Neural cell (in vitro differentiated cells): ENCODE measurements at regions not wholly inside any gene's neighbourhood (a gene's known extent, or its start where the extent isn't known, plus 50 kb on each side); places are given as distances from the start of the nearest gene placed in this dataset.

Source experiments
- H2AFZ ChIP-seq: fragments of 200-600, 300-800 bp; sonication (generic), shearing (Covaris generic); 2 replicates; pipeline ENCODE4 v1.6.0; 2014; ENCODE audit warnings: low read depth, mild to moderate bottlenecking, antibody characterized with exemption, low read length, moderate library complexity
- H3F3A ChIP-seq: fragments of 200-600 bp; shearing (Covaris generic); 2 replicates; pipeline ENCODE4 v1.6.1; 2016; ENCODE audit warnings: mild to moderate bottlenecking, moderate library complexity, mixed read lengths, antibody characterized with exemption, low read length; ENCODE audit not compliant: insufficient read depth, poor library complexity, severe bottlenecking
- H3K27ac ChIP-seq: fragments of 200-600, 300-800 bp; sonication (generic), shearing (Covaris generic); 2 replicates; pipeline ENCODE4 v1.5.1; 2014; ENCODE audit warnings: mild to moderate bottlenecking, low read length, moderate library complexity
- H3K27me3 ChIP-seq: fragments of 300-800, 200-600 bp; sonication (generic), shearing (Covaris generic); 2 replicates; pipeline ENCODE4 v1.6.0; 2014; ENCODE audit warnings: mild to moderate bottlenecking, low read depth, low read length, moderate library complexity; ENCODE audit not compliant: insufficient read depth
- H3K36me3 ChIP-seq: fragments of 300-800, 200-600 bp; sonication (generic), shearing (Covaris generic); 2 replicates; pipeline ENCODE4 v1.5.1; 2014; ENCODE audit warnings: mild to moderate bottlenecking, antibody characterized with exemption, low read length, moderate library complexity; ENCODE audit not compliant: insufficient read depth
- H3K4me2 ChIP-seq: fragments of 300-800, 200-600 bp; sonication (generic), shearing (Covaris generic); 2 replicates; pipeline ENCODE4 v1.6.0; 2014; ENCODE audit warnings: mild to moderate bottlenecking, low read length
- H3K4me3 ChIP-seq: fragments of 300-800, 200-600 bp; sonication (generic), shearing (Covaris generic); 2 replicates; pipeline ENCODE4 v1.5.1; 2014; ENCODE audit warnings: mild to moderate bottlenecking, low read length, moderate library complexity
- H3K79me2 ChIP-seq: fragments of 200-600 bp; shearing (Covaris generic); replicated peaks from 2 replicates; pipeline ENCODE4 v1.6.0; 2014; ENCODE audit warnings: mild to moderate bottlenecking, low read length, moderate library complexity; ENCODE audit not compliant: insufficient read depth
- H3K9ac ChIP-seq: fragments of 300-800, 200-600 bp; sonication (generic), shearing (Covaris generic); 2 replicates; pipeline ENCODE4 v1.6.1; 2016; ENCODE audit warnings: mild to moderate bottlenecking, low read length, mixed read lengths
- H3K9me2 ChIP-seq: fragments of 200-600 bp; shearing (Covaris generic); 2 replicates; pipeline ENCODE4 v1.6.1; 2016; ENCODE audit warnings: mild to moderate bottlenecking, low read length, mixed read lengths; ENCODE audit not compliant: insufficient read depth
- H3K9me3 ChIP-seq: fragments of 200-600, 300-800 bp; sonication (generic), shearing (Covaris generic); 2 replicates; pipeline ENCODE4 v1.6.1; 2016; ENCODE audit warnings: mild to moderate bottlenecking, mixed run types, low read length, moderate library complexity, mixed read lengths
- H4K20me1 ChIP-seq: fragments of 200-600 bp; shearing (Covaris generic); 2 replicates; pipeline ENCODE4 v1.6.1; 2016; ENCODE audit warnings: mild to moderate bottlenecking, mixed run types; ENCODE audit not compliant: insufficient read depth
- CTCF ChIP-seq: fragments of 450-650 bp; IDR thresholded peaks from 2 replicates; pipeline ENCODE4 v1.5.1; 2014; ENCODE audit warnings: antibody characterized with exemption, mild to moderate bottlenecking, moderate library complexity; ENCODE audit not compliant: poor library complexity, severe bottlenecking
- EP300 ChIP-seq: fragments of 450-650 bp; conservative IDR thresholded peaks from 2 replicates; pipeline ENCODE4 v1.6.1; 2014; ENCODE audit warnings: antibody characterized with exemption, mild to moderate bottlenecking, moderate library complexity; ENCODE audit not compliant: poor library complexity, severe bottlenecking
- EZH2 ChIP-seq: fragments of 200-600, 300-800 bp; shearing (Covaris generic), sonication (generic); IDR thresholded peaks from 2 replicates; pipeline ENCODE4 v1.6.1; 2014; ENCODE audit warnings: antibody characterized with exemption, low read length, borderline replicate concordance, mild to moderate bottlenecking; ENCODE audit not compliant: insufficient read depth, poor library complexity, severe bottlenecking
- MXI1 ChIP-seq: fragments of 450-650 bp; conservative IDR thresholded peaks from 2 replicates; pipeline ENCODE4 v1.6.1; 2014; ENCODE audit warnings: antibody characterized with exemption, mild to moderate bottlenecking; ENCODE audit not compliant: poor library complexity, severe bottlenecking
- POLR2AphosphoS5 ChIP-seq: IDR thresholded peaks from 2 replicates; pipeline ENCODE4 v1.6.1; 2012
- RAD21 ChIP-seq: fragments of 450-650 bp; conservative IDR thresholded peaks from 2 replicates; pipeline ENCODE4 v1.6.1; 2014; ENCODE audit warnings: antibody characterized with exemption, mild to moderate bottlenecking, moderate library complexity
- SMC3 ChIP-seq: fragments of 450-650 bp; conservative IDR thresholded peaks from 2 replicates; pipeline ENCODE4 v1.6.1; 2014; ENCODE audit warnings: antibody characterized with exemption, mild to moderate bottlenecking, moderate library complexity; ENCODE audit not compliant: poor library complexity
- TAF1 ChIP-seq: IDR thresholded peaks from 2 replicates; pipeline ENCODE4 v1.6.1; 2012; ENCODE audit warnings: low read depth
- TF ChIP-seq, protein P1 (sequence below): IDR thresholded peaks from 2 replicates; pipeline ENCODE4 v1.6.1; 2012; ENCODE audit warnings: borderline replicate concordance

GRCh38 chr2:56754066-56754615 is 570.4 kb downstream of the CCDC85A start:
- H3K79me2 ChIP-seq: no peaks in the 10 kb centered on the region
- H3K27ac ChIP-seq: no peak overlapping the region
- TF ChIP-seq, protein P1, sequence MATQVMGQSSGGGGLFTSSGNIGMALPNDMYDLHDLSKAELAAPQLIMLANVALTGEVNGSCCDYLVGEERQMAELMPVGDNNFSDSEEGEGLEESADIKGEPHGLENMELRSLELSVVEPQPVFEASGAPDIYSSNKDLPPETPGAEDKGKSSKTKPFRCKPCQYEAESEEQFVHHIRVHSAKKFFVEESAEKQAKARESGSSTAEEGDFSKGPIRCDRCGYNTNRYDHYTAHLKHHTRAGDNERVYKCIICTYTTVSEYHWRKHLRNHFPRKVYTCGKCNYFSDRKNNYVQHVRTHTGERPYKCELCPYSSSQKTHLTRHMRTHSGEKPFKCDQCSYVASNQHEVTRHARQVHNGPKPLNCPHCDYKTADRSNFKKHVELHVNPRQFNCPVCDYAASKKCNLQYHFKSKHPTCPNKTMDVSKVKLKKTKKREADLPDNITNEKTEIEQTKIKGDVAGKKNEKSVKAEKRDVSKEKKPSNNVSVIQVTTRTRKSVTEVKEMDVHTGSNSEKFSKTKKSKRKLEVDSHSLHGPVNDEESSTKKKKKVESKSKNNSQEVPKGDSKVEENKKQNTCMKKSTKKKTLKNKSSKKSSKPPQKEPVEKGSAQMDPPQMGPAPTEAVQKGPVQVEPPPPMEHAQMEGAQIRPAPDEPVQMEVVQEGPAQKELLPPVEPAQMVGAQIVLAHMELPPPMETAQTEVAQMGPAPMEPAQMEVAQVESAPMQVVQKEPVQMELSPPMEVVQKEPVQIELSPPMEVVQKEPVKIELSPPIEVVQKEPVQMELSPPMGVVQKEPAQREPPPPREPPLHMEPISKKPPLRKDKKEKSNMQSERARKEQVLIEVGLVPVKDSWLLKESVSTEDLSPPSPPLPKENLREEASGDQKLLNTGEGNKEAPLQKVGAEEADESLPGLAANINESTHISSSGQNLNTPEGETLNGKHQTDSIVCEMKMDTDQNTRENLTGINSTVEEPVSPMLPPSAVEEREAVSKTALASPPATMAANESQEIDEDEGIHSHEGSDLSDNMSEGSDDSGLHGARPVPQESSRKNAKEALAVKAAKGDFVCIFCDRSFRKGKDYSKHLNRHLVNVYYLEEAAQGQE: no peak
- TF ChIP-seq TAF1 (no peak), EP300 (no peak), POLR2AphosphoS5 (peak; percentile 13), RAD21 (no peak), CTCF (no peak)
- H2AFZ ChIP-seq: no peak overlapping the region
- H3K36me3 ChIP-seq: no peaks in the 10 kb centered on the region
- H3K9ac ChIP-seq: no peak overlapping the region
- H3K9me2 ChIP-seq: no peaks in the 10 kb centered on the region
- H3K4me2 ChIP-seq: no peak overlapping the region
- no peak overlapping the region for H3K4me3 ChIP-seq
- H4K20me1 ChIP-seq: no peaks in the 10 kb centered on the region
- H3K27me3 ChIP-seq: no peaks in the 10 kb centered on the region
- H3F3A ChIP-seq: no peaks in the 10 kb centered on the region
- H3K9me3 ChIP-seq: no peaks in the 10 kb centered on the region

- Histone ChIP-seq H3K9me2 (no peaks in the 10 kb centered on the region), H3K79me2 (no peaks in the 10 kb centered on the region), H2AFZ (no peak overlapping the region), H3K27ac (no peak overlapping the region), H4K20me1 (no peaks in the 10 kb centered on the region), H3K4me2 (no peak overlapping the region), H3K9me3 (no peaks in the 10 kb centered on the region), H3K4me3 (no peak overlapping the region), H3K27me3 (no peaks in the 10 kb centered on the region), H3F3A (no peaks in the 10 kb centered on the region), H3K36me3 (no peaks in the 10 kb centered on the region), H3K9ac (no peak overlapping the region)
- TF ChIP-seq POLR2AphosphoS5: no peak
- no peak for TF ChIP-seq MXI1
- no peak for TF ChIP-seq RAD21
Observed at GRCh38 chr2:56754627-56755026, 570.8 kb downstream of the CCDC85A start.

DNA sequence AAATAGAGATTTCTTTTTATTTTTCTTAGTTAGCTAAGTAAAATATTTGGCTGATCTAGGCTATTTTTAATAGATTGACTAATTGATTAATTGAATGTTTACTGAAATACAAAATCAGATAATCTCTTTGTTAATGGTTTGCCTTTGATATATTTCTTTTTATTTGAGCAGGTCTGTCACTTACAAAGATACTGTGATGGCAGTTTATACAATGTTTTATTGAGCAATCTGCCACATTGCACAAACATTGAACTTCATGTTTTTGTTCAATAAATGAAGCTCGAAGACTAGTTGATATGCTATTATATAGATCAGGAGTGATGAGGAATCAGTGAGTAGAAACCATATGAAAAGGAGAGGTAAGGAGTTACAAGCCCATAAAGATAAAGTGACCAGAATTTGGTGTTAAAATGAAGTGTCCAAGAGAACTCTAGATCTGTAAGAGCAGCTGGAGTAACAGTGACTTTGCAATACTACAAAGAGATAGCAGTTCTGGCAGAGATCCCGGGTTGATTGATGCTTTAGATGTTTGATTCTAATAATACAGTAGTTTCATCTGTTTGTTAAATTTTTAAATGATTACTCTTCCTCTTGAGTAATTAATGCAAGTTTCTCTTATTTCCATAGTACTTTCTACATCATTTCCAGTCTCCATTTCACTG is 574.2 kb downstream of the CCDC85A start:
- Histone ChIP-seq H3K27me3 (no peaks in the 10 kb centered on the region), H3F3A (no peaks in the 10 kb centered on the region), H3K79me2 (no peaks in the 10 kb centered on the region), H3K4me3 (no peak overlapping the region), H2AFZ (no peak overlapping the region), H3K9me2 (no peaks in the 10 kb centered on the region), H4K20me1 (no peaks in the 10 kb centered on the region), H3K27ac (no peak overlapping the region), H3K36me3 (no peaks in the 10 kb centered on the region), H3K4me2 (no peak overlapping the region), H3K9ac (no peak overlapping the region), H3K9me3 (no peaks in the 10 kb centered on the region)
- TF ChIP-seq TAF1: no peak
- TF ChIP-seq RAD21: no peak
- TF ChIP-seq EP300: no peak
- no peak for TF ChIP-seq EZH2
- TF ChIP-seq, protein P1: no peak
- TF ChIP-seq MXI1: no peak
- no peak for TF ChIP-seq POLR2AphosphoS5
- no peak for TF ChIP-seq SMC3
- TF ChIP-seq CTCF: no peak
